GM19468 (cell line): ENCODE measurements at regions not wholly inside any gene's neighbourhood (a gene's known extent, or its start where the extent isn't known, plus 50 kb on each side); places are given as distances from the start of the nearest gene placed in this dataset.
"Not testable (repeated sequence)": the region's sequence is repeated elsewhere in the genome, so short reads cannot be mapped to it uniquely, and the experiment has no call there.

Source experiments
- ATAC-seq: cut with Tn5 transposase; IDR thresholded peaks from one replicate; pipeline ENCODE4 v1.9.1; 2021; ENCODE audit warnings: mild to moderate bottlenecking, moderate library complexity, moderate number of reproducible peaks; ENCODE audit not compliant: unreplicated experiment; ENCODE audit errors: extremely low read depth

GRCh38 chr2:241997017-241997416 is 127.5 kb downstream of the RTP5 start:
- ATAC-seq: no peak

GRCh38 chr2:241999184-241999583 is 129.7 kb downstream of the RTP5 start:
- ATAC-seq: no peak

- no peak for ATAC-seq
Measured at GRCh38 chr2:242001853-242002252, 132.3 kb downstream of the RTP5 start.

GRCh38 chr2:242002944-242003343 is 133.4 kb downstream of the RTP5 start:
- ATAC-seq: no peak

GRCh38 chr2:242004223-242004901 is 134.8 kb downstream of the RTP5 start:
- ATAC-seq: no peak

GRCh38 chr2:242004902-242005230 is 135.3 kb downstream of the RTP5 start:
- ATAC-seq: no peak

GRCh38 chr2:242006091-242006634 is 136.6 kb downstream of the RTP5 start:
- not testable (repeated sequence) for ATAC-seq

- not testable (repeated sequence) for ATAC-seq
Measured at GRCh38 chr2:242008908-242009307, 139.4 kb downstream of the RTP5 start.

GRCh38 chr2:242009846-242010245 is 140.3 kb downstream of the RTP5 start:
- ATAC-seq: not testable (repeated sequence)

- ATAC-seq: not testable (repeated sequence)
Measured at GRCh38 chr2:242010252-242011166, 141.0 kb downstream of the RTP5 start.

GRCh38 chr2:242011167-242011513 is 141.6 kb downstream of the RTP5 start:
- ATAC-seq: no peak

GRCh38 chr2:242011516-242011915 is 142.0 kb downstream of the RTP5 start:
- ATAC-seq: no peak

- ATAC-seq: no peak
Measured at GRCh38 chr2:242011991-242012764, 142.6 kb downstream of the RTP5 start.

- ATAC-seq: no peak
Measured at GRCh38 chr2:242012956-242013764, 143.6 kb downstream of the RTP5 start.

- ATAC-seq: no peak
Measured at GRCh38 chr2:242013771-242014170, 144.2 kb downstream of the RTP5 start.

- no peak for ATAC-seq
Measured at GRCh38 chr2:242015108-242016065, 145.9 kb downstream of the RTP5 start.

- no peak for ATAC-seq
Measured at GRCh38 chr2:242017086-242017485, 147.6 kb downstream of the RTP5 start.

GRCh38 chr2:242018416-242018815 is 148.9 kb downstream of the RTP5 start:
- ATAC-seq: not testable (repeated sequence)

- ATAC-seq: no peak
Measured at GRCh38 chr2:242019344-242019743, 149.8 kb downstream of the RTP5 start.
